RWPE1 (cell line): ENCODE measurements at regions not wholly inside any gene's neighbourhood (a gene's known extent, or its start where the extent isn't known, plus 50 kb on each side); places are given as distances from the start of the nearest gene placed in this dataset.
A peak's percentile ranks its signal among the peaks of the same experiment; 100 is the strongest.

Experiments used
- CTCF ChIA-PET: fragments of 350-600 bp; sonication (Branson Sonifier 250); formaldehyde crosslinking; extraction: SDS; loops from one replicate; lab custom pipeline; 2021; lab: Yijun Ruan, JAX
- POLR2A ChIA-PET: fragments of 400-600 bp; formaldehyde crosslinking; extraction: SDS; loops from one replicate; lab custom pipeline; 2020; ENCODE audit warnings: antibody characterized with exemption; ENCODE audit not compliant: low non-redundant PET; lab: Yijun Ruan, JAX
- DNase-seq: peaks from one replicate; pipeline ENCODE4 v3.0.0; 2012; ENCODE audit warnings: low spot score
- H3K27ac ChIP-seq: fragments of 450-650 bp; 2 replicates; pipeline ENCODE4 v1.5.1; 2017
- TF ChIP-seq, protein P1 (sequence below): fragments of 450-650 bp; conservative IDR thresholded peaks from 2 replicates; pipeline ENCODE4 v1.5.1; 2017; ENCODE audit warnings: low read depth, mild to moderate bottlenecking

DNA sequence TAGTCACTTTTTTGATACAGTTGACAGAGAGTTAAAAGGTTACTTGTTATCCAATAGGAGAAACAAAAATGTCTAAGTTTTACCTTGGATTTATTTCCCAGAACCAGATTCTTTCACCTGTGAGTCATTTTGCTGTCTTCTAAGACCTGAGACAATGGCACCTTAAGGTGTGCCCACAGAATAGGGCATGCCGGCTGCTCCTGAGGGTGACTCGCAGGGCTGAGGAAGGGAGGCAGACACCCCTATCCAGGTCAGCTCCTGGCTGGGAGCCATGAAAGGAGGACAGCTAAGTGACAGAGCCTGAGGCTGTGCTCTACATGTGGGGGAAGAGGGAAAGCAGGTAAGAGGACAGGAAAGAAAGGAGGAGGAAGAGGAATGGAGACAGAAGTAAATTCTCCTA lies 67.8 kb downstream of the RASSF10 start:
- POLR2A ChIA-PET = no interaction called here
- DNase-seq = peak; percentile 23
- CTCF ChIA-PET = interaction anchor here (1.1 kb wide), 1 partner anchor 113 kb away, joined by 3 read pairs; no protein-coding TSS in a partner anchor
- TF ChIP-seq, protein P1, sequence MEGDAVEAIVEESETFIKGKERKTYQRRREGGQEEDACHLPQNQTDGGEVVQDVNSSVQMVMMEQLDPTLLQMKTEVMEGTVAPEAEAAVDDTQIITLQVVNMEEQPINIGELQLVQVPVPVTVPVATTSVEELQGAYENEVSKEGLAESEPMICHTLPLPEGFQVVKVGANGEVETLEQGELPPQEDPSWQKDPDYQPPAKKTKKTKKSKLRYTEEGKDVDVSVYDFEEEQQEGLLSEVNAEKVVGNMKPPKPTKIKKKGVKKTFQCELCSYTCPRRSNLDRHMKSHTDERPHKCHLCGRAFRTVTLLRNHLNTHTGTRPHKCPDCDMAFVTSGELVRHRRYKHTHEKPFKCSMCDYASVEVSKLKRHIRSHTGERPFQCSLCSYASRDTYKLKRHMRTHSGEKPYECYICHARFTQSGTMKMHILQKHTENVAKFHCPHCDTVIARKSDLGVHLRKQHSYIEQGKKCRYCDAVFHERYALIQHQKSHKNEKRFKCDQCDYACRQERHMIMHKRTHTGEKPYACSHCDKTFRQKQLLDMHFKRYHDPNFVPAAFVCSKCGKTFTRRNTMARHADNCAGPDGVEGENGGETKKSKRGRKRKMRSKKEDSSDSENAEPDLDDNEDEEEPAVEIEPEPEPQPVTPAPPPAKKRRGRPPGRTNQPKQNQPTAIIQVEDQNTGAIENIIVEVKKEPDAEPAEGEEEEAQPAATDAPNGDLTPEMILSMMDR = no peak
- no peak overlapping the region for H3K27ac ChIP-seq

DNA sequence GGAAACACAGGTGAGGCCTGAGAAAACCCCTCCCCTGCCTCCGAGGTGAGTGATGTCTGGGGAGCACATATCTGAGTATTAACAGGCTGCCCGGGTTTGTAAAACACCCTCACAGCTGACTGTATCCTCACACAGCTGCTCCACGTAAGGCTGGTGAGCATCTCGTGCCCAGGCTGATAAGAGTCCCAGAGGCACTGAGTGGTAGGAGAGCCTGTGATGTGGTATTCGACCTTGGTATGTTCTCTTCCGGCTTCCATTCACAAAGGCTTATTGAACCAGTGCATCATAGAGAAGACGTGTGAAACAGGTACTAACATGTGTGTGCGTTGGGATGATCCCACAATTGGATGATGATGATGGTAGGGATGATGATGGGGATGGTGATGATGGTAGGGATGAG lies 71.7 kb downstream of the RASSF10 start:
- CTCF ChIA-PET = no interaction called here
- DNase-seq = no peak
- no peak overlapping the region for H3K27ac ChIP-seq
- TF ChIP-seq, protein P1 = no peak
- POLR2A ChIA-PET = no interaction called here

DNA sequence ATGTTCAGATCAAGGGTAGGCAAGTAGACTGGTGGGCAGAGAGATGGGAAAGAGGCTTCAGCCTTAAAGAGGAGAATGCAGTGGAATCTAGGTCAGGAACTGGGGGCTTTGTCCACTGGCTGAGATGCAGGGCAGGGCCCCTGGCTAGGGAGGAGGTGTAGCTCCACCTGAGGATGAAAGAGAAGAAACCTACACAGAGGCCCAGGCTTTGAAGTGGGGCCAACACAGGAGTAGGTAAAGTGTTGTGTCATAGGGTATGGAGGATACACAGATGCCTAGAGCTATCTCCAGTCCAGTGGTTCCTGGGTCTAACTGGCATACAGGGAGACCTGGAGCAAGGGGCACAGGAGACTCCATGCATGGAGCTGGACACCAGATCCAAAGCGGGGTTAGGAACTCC lies 73.5 kb downstream of the RASSF10 start:
- H3K27ac ChIP-seq = no peak overlapping the region
- POLR2A ChIA-PET = no interaction called here
- DNase-seq = no peak
- CTCF ChIA-PET = interaction anchor here (0.6 kb wide), 2 partner anchors 83 to 130 kb away, joined by 3 to 4 read pairs; no protein-coding TSS in a partner anchor
- TF ChIP-seq, protein P1 = no peak

DNA sequence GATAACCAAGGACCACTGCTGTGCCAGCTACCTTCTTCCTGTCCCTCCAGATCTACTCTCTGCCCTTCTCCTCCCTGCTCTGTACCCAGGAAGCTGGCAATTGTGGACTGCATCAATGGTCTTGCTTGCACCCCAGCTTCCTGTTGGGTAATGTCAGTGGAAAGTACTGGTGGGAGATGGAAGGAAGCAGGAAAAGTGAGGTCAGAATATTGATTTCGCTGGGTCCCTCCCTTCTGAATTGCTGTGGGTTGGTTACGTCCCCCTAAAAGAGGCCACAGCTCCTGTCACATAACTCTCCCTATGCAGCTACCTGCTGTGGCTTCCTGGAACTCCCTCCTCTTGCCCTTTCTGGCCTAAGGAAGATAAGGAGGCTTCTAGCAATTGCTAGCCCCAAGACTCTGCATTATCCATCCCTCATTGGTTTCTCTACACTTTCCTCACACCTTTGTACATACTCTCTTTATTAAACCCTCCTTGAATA lies 81.2 kb downstream of the RASSF10 start:
- TF ChIP-seq, protein P1 = no peak
- no peak for DNase-seq
- H3K27ac ChIP-seq = no peak overlapping the region
- ChIA-PET CTCF (interaction anchor here (0.5 to 0.7 kb wide), 2 partner anchors 126 to 1123 kb away, joined by 3 to 4 read pairs; no protein-coding TSS in a partner anchor), POLR2A (no interaction called here)

DNA sequence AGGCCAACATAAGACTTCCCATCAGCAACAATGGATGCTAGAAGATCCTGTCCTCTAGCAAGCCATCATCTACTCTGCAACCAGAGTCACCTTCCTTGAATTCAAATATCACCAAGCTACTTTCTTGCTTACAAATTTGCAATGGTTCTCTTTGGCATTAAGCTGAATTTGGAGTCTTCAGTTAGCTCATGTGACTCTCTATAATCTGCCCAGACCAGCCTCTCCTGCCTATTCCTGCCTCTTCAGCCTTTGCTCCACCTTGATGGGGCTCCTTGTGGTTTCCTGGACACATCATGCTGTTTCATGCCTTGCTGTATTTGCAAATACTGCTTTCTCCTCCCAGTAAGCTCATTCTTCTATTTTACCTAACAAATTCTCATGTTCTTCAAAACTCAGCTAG lies 82.3 kb downstream of the RASSF10 start:
- ChIA-PET POLR2A (no interaction called here), CTCF (no interaction called here)
- H3K27ac ChIP-seq = no peak overlapping the region
- TF ChIP-seq, protein P1 = no peak
- DNase-seq = peak; percentile 55

DNA sequence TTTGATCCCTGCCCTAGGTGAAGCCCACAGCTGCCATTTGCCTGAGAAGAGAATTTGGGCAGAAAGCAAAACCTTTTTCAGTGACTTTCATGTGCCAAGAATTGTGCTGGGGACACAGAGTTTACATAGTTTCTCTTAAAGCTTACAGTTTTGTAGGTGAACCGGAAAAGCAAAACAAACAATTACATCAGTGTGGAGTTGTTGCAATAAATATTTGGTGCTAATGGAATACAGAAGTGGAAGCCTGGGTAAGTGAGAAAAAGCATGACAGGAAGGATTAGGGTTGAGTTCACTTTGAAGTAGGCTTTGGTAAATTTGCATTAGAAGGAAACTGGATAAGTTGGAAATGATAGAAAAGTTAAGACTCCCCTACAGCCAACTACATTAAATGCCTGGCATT lies 82.7 kb downstream of the RASSF10 start:
- TF ChIP-seq, protein P1 = no peak
- no peak overlapping the region for H3K27ac ChIP-seq
- ChIA-PET CTCF (no interaction called here), POLR2A (no interaction called here)
- no peak for DNase-seq
